NCI-H1417 (cell line): ENCODE measurements at regions not wholly inside any gene's neighbourhood (a gene's known extent, or its start where the extent isn't known, plus 50 kb on each side); places are given as distances from the start of the nearest gene placed in this dataset.
"Not testable (repeated sequence)": the region's sequence is repeated elsewhere in the genome, so short reads cannot be mapped to it uniquely, and the experiment has no call there.

ENCODE experiments used
- DNase-seq, 3 experiments: peaks; one replicate each; lab custom pipeline; 2025; lab: John Stamatoyannopoulos, UW

DNA sequence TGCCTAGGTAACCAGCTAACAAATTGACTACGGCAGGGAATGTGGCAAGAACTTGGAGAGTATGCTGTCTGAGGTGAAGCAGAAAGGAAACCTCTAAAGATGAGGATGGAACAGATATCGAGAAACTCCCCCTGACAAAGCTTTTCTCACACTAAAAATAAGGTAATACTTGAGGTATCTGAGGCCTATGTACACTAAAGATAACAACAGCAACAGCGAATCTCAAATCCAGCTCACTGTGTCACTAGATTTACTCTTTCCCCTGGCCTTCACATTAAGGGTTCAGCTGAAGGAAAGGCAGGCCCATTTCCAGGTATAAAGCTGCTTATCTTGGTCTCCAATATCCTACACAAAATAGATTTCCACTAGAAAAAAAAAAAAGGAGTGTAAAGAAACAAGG is 518.0 kb downstream of the KCNT2 start:
- no peak for DNase-seq

DNA sequence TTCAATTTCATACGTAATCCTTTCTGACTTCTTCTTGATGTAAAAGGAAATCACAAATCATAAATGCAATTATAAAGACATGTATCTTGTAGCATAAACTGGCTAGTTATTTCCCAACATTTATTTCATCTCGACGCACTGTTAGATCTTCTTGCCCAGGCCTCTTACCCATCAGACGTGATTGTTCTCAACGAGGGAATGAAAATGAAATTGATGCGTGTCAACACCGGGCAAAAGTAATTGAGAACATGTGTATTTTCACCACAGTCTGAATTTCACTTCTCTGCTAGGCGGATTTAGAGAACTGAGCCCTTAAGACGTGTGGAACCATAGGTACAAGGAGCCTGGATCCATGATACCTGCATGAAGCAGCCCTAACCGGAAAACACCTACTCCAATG is 519.7 kb downstream of the KCNT2 start:
- DNase-seq = peak in 1 of 3 experiments; percentile 27

DNA sequence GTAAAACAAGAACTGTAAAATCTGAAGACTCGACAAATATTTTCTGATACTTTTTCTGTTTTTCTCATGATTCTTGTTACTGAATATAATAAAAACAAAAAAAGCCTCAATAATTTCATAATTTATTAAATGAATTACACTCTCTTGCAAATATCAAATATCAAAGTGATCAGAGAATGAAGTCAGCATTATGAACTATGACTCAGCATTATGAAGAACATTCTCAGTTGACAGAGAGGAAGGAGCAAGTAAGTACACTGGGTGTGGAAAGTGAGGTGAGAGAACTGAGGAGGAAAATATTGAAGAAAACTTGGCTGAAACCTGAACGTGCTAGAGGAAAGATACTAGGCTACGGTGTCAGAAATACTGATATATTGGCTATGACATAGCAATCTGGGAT is 529.5 kb downstream of the KCNT2 start:
- DNase-seq = no peak

DNA sequence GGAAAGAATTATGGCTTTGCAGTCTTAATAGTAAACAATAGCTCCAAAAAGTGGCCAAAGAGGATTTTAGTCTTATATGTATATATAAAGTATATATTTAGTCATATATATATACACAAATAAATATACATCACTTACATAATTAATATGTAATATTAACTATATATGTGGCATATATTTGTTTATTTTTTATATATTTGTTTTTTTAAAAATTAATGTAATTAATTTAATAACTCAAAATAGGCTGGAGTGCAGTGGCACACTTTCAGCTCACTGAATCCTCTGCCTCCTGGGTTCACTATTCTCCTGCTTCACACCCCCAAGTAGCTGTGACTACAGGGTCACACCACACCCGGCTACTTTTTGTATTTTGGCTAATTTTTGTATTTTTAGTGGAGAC is 532.6 kb downstream of the KCNT2 start:
- DNase-seq = no peak

DNA sequence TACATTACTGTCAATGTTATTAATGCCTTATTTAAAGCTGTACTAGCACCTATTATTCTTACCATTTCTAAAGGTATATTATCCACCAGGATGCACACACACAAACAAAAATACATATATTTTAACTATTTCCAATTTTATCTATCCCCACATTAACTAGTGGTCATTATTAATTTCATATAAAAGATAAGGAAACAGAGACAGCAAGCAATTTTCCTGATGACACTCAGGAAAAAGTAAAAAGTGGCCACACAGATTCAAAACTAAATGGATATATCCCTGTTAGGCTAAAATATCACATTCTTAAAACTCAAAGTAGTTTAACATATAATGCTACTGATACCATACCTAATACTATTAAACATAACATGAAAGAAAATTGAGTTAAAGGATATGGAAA is 534.1 kb downstream of the KCNT2 start:
- DNase-seq = no peak

DNA sequence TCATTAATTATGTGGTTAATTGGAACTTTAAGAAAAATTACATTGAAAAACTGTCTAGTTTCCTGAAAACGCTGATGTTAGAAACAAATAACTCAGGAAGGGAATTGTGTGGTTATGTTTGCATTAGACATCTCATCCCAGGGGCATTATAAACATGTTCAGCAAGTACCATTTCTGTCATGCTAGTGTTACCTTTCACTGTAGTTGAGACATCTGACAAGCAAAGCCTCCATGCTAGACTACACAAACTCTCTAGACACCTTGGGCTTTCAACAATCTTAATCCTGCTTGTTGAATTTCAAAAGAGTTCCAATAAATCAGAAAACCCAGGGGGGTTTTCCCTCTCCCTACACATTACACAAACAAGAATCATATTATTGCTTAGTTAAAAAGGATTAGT is 536.8 kb downstream of the KCNT2 start:
- peak in 1 of 3 experiments; percentile 43 for DNase-seq

DNA sequence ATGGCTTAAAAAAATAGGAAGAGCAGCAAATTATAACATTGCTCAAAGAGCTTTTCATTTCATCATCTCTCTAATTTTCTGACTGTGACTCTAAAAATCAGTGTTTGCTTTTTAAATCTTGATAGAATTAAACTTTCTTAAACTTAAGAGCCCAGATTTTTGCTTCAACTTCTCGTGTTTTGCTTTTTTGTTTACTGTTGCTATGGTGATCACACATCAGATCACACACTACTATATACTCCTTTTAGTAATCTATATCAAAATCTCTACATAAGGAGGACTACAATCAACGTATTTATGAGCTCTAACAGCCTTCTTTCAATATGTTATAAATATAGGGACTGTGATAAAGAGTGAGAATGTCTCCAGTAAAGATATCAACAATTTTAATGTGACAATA is 537.3 kb downstream of the KCNT2 start:
- DNase-seq = no peak

DNA sequence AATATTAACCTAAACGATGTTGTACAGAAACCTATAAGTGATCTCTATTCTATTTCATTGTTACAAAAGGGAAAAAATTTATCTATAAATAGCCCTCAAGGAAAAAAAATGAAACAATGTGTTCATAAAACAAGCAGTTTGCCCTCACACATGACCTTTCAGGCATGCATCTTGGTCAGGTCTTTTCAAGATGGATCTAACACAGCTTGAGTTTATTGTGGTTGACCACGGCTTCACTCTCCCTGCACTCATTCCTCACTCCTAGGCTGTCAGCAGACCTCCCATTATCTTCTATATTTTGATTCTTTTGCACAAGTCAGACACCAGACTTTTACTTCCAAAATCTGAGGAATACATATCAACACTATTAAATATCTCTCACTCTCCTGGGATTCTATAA is 544.3 kb downstream of the KCNT2 start:
- no peak for DNase-seq

DNA sequence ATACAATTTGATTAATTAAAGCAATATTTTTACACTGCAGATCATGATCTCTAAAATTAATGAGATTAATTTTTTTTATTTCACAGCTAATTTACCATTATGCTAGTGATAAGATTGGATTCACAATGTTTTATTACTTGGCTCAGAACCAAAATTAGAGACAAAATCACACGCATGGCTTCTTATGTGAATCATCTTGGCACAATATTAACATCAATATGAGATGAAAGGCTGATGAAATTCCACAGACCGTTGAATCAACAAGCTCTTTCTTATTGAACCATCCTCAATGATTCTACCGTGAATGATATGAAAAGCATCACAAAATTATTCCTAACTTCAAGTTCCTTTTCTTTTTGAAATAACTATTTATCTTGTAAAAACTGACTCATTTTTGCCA is 544.9 kb downstream of the KCNT2 start:
- no peak for DNase-seq

DNA sequence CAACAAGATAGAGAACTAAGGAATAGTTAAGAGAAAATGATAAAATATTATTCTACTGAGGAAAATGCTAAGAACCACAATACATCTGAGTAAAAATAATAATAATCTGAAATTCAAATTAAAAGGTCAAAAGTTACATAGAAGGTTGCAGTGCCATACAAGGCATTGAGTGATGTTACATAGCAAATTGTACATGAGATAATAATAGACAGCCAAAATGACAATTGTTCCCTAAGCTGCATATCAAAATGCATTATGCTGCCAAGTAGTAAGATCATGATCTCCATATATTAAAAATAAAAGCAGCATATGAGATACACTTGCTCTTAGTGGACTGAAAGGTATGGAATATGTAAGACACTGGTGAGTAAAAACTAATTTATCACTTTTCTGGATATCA is 547.7 kb downstream of the KCNT2 start:
- DNase-seq = no peak

DNA sequence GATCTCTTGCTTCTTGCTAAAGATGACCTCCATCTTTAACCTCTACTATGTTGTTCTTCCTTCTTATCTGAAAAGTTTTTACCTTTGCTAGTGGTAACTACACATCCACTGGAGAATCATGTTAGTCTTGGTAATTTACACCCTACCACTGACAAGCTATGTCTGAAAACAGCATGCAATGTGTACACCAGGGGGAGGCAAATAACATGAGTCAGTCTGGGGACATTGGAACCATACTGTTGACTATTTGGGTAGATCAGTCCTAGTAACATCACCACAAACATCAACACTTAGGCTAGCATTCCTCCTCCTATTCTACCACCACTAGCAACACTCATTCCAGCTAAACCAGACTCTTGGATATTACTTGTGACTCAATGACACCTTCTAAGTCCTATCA is 549.0 kb downstream of the KCNT2 start:
- no peak for DNase-seq

DNA sequence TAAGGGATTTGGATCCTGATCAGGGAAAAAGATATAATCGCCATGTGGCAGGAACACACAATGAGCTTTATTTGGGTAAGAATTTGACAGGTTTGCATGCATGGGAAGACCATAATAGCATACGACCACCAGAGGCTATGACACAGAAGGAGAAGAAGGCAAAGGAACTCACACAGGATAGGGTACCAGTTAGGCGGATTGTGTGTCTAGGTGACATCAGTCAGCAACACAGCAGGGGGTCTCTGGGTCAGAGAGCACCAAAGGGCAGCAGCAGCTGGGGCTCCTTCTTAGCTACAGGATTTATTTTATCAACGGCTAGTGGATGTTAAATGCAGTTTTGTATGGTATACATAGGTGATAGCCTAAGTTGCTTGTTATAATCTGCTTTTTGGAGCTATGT is 551.3 kb downstream of the KCNT2 start:
- peak in 2 of 3 experiments; percentile 12 to 52 for DNase-seq

DNA sequence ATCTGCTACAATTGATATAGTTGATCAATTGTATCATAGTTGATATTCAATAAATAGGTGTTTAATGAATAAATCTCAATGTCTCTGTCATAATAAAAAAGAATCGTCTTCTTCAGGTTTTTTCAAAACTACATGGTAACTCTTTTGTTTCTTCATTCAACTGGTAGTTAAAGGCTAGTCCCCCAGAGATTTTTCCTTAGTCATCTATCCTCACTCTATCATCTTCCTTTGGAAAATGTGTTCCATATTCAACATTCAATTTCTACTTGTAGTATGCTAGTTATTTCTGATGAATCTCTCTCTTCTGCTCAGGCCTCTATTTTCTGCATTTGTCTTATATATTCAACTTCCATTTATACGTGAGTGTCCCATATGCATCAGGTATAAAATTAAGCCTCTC is 558.8 kb downstream of the KCNT2 start:
- DNase-seq = no peak

DNA sequence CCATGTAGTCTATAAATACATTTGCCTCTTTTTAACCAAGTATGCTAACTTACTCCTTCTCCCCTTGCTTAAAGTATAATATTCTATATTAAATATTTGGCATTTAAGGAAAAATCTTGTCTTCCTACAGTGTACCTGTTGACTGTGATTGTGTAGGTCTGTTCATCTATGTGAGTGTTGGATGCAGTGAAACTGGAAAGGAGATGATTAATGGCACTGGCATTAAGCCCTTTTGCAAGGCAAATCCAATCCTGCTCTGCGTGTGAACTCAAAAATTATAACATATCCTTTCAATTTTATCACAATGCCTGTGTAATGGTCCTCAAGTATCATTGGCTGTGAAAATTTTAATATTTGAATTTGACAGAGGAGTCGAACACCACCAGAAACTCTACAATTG is 565.0 kb downstream of the KCNT2 start:
- no peak for DNase-seq

DNA sequence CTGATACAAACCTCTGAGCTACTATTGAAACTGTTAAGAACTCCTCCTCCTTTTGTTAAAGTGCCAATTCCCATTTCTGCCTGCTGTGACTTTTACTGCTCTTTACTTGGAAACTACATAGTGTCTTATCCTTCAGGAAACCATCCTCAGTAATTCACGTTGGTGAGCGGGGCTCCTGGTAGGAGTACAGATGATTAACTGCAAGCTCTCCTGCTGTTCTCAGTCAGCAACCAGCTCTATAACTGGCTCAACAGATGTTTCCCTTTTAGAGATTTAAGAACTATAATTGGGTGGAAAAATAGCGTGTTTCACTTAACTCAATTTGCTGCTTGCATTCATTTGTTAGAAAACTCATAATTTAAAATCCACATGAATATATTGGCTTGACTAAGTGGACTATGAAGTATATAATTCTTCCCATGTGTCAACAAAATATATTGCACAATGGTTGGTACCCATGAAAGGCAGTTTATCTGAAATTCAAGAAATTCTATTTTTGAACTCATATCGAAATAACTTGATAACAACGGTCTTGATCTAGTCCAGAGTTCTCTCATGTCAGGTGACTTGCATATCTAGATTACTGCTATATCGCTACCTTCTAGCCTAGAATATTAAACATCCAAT is 574.0 kb downstream of the KCNT2 start:
- DNase-seq = peak in 2 of 3 experiments; percentile 69 to 96

DNA sequence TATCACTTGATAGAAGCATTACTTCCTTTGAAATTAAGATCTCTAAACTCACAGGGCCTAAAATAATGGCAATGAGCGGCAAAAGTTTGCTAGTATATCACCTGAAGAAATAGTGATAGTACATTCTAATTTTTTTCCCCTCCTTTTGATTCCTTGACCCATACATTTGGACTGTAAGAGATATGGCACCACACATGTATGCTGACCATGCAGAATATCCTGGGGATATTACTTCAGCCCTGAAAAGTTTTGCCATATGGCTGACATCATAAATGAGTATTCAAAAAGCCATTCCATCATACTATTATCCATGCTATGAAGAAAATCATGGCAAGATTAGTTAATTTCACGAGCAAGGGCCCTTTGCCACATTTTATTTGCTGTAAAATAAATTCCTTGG is 576.9 kb downstream of the KCNT2 start:
- DNase-seq = not testable (repeated sequence)

DNA sequence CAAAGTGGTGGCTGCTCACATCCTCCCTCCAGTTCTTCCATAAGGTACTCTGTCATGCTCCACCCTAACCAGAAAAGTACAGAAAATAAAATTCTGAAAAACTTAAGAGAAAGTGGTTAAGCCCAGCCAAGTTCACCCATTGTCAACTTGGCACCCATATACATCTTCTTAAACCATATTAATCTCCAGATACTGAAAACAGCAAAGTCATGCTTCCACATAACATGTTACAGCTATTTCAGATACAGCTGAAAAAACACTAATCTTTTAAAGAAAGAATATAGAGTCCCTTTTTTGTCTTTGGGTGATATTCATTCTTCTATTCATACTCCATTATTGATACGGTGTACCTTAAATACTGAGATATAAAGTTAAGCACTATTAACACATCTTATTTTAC is 577.8 kb downstream of the KCNT2 start:
- no peak for DNase-seq

DNA sequence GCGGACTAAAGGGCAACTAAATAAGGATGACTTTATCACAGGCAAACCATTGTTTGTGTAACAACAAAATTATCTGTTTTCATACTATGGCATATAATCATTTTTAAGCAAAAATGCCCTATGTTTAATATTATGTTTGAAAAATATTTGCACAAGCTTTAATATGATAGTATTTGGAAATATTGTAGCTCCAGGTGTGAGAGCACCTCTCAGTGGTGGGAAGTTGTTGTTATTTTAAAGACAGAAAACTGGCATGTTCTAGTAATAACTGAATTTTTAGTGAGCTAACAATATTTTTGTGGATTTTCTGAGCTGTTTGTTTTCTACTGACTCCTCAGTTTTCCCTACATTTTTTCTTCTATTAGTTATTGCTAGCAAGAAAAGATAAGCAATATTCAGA is 578.8 kb downstream of the KCNT2 start:
- peak in 1 of 3 experiments; percentile 46 for DNase-seq

DNA sequence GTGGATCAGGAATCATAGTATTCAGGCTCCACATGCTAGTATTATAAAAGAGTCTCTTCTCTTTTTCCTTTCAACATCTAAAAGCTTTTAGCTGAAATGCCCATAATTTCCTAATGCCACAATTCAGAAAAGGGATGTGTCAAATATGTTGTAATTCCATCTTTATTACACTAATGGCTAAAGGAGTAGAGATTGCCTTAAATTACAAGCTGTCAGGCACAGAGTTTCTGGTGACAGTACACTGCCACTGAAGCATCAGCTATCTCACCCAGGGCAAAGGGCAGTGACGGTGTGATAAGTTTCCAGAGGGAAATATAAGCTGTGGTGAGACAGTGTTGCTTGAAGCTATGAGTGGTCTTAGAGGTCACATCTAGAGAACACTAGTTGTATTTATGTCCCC is 581.1 kb downstream of the KCNT2 start:
- no peak for DNase-seq

DNA sequence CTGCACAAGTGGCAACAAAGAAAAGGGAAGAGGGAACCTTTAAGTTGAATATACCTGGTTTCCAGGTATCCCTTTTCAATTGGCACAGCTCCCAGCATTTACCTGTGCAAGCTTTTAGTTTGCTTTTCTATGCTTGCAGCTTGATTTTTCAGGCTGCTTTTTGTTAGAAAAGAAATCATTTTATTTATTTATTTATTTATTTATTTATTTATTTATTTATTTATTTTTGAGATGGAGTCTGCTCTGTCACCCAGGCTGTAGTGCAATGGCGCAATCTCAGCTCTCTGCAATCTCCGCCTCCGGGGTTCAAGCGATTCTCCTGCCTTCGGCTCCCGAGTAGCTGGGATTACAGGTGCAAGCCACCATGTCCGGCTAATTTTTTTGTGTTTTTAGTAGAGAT is 587.1 kb downstream of the KCNT2 start:
- DNase-seq = not testable (repeated sequence)

DNA sequence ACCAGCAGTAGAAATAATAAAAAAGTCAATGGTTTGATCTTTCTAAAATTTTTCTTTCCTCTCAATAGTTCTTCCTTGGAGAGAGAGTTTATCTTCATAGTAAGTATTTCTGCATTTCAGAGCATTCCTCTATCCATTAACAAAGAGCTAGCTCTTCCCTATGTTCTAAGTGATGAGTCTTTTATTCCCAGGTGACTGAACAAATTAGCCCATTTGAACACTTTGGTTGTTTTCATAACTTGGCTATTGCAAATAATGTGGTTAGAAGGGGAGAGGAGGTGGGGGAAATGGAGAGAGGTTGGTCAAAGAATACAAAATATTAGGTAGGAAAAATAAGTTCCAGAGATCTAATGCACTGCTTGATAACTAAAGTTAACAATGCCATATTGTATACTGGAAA is 598.9 kb downstream of the KCNT2 start:
- DNase-seq = no peak

DNA sequence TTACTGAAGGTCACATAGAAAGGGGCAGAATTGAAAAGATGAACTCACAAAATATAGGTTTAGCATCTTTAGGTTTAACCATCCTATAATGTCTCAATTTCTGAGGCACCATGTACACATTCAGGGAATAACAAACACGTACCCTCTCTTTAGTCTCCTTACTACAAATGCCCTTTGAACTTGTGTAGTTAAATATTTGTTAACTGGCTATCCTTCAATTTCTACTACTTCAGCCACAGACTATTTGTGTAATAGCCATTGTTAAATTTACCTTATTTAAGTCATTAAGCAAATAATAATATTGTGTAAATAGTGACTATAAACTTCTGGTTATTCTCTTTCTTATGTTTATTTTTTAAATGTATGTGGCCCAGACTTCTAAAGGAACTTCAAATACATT is 600.5 kb downstream of the KCNT2 start:
- DNase-seq = no peak

DNA sequence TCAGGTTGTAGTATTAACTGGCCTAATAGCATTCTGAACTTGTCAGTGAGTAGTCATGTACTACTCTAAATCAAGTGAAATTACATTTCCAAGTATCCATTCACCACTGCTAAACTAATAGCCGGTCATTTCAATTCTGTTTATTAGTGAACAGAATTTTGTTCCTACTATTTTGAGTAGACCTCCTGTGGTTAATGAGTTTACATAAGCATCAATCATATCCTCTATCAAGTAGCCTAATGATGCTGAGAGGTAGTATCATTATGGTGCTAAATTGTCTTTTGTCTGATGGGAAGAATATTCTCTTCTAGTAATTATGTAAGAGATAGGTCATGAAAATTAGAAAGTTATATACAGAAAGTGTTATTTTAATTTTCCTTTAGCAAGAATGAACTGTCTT is 602.8 kb downstream of the KCNT2 start:
- DNase-seq = peak in 2 of 3 experiments; percentile 5 to 88

DNA sequence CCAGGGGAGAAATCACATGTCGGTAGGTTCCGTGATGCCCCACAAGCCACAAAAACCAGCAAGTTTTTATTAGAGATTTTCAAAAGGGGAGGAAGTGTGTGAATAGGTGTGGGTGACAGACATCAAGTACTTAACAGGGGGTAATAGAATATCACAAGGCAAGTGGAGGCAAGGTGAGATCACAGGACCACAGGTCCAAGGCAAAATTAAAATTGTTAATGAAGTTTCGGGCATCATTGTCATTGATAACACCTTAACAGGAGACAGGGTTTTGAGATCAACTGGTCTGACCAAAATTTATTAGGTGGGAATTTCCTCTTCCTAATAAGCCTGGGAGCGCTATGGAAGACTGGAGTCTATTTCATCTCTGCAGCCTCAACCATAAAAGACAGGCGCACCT is 603.9 kb downstream of the KCNT2 start:
- DNase-seq = not testable (repeated sequence)

DNA sequence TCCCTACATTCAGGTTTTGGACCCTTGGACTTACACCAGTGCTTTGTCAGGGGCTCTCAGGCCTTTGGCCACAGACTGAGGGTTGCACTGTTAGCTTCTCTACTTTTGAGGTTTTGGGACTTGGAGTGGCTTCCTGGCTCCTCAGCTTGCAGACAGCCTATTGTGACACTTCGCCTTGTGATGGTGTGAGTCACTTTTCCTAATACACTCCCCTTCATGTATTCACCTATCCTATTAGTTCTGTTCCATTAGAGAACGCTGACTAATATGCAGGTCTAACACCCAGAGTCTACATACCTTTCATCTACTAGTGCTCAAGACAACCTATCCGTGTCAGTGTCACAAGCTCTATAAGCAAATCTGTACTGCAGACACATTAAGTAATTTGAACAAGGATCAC is 605.3 kb downstream of the KCNT2 start:
- peak in 1 of 3 experiments; percentile 11 for DNase-seq
